GM12878 (cell line): ENCODE measurements at regions not wholly inside any gene's neighbourhood (a gene's known extent, or its start where the extent isn't known, plus 50 kb on each side); places are given as distances from the start of the nearest gene placed in this dataset.

Experiments used
- ATAC-seq: fragments of 200-7000 bp; cut with Tn5 transposase; 3 replicates; pipeline ENCODE4 v1.9.1; 2020; ENCODE audit warnings: mild to moderate bottlenecking, moderate library complexity
- BruUV-seq: library from RNA; stranded (reverse); fragments of 400-500 nt; replicated peaks from 2 replicates; lab custom pipeline; 2021; lab: Mats Ljungman, UMichigan
- CTCF ChIA-PET: fragments of 300-600 bp; sonication (Branson Sonifier 250); formaldehyde crosslinking; extraction: SDS; loops from one replicate; lab custom pipeline; 2021; ENCODE audit warnings: inconsistent platforms; lab: Yijun Ruan, JAX
- POLR2A ChIA-PET: fragments of 350-600 bp; formaldehyde crosslinking; extraction: SDS; loops from one replicate; lab custom pipeline; 2021; ENCODE audit warnings: inconsistent platforms; lab: Charles Lee
- RAD21 ChIA-PET: fragments of 300-600 bp; sonication (Branson Sonifier 250); formaldehyde crosslinking; loops from one replicate; lab custom pipeline; 2023; ENCODE audit warnings: antibody characterized with exemption; ENCODE audit not compliant: unreplicated experiment; lab: Charles Lee
- SMC1A ChIA-PET: fragments of 300-600 bp; sonication (Branson Sonifier 250); formaldehyde crosslinking; loops from one replicate; lab custom pipeline; 2023; ENCODE audit not compliant: unreplicated experiment, uncharacterized antibody; lab: Charles Lee
- DNase-seq: peaks from one replicate; pipeline ENCODE4 v3.0.0-alpha.2; 2011; ENCODE audit warnings: low read depth, low spot score
- FAIRE-seq: peaks from 3 replicates; lab custom pipeline; 2011; peaks lifted over from hg19 to GRCh38; lab: Jason Lieb, UNC
- H2AFZ ChIP-seq: 2 replicates; pipeline ENCODE4 v1.6.0; 2011; ENCODE audit warnings: low read depth, low read length, control low read depth; ENCODE audit not compliant: control insufficient read depth
- H3K27ac ChIP-seq: 2 replicates; pipeline ENCODE4 v1.5.1; 2011; ENCODE audit warnings: control low read depth; ENCODE audit not compliant: control insufficient read depth, insufficient read depth
- H3K27me3 ChIP-seq, 2 experiments: replicated peaks in 1 of 2; 2 replicates each; pipeline versions ENCODE4 v1.6.0 to v1.6.1; 2011; ENCODE audit warnings: low read length in 1 of 2; ENCODE audit not compliant: control insufficient read depth in 2 of 2, insufficient read depth in 2 of 2
- H3K36me3 ChIP-seq, 2 experiments: 2 replicates each; pipeline ENCODE4 v1.5.1; 2011; ENCODE audit warnings: low read length in 1 of 2; ENCODE audit not compliant: control insufficient read depth in 2 of 2, insufficient read depth in 2 of 2
- H3K4me1 ChIP-seq: 2 replicates; pipeline ENCODE4 v1.6.1; 2011; ENCODE audit warnings: mild to moderate bottlenecking, low read length, moderate library complexity, mixed read lengths; ENCODE audit not compliant: control insufficient read depth, insufficient read depth
- H3K4me2 ChIP-seq: 2 replicates; pipeline ENCODE4 v1.6.0; 2011; ENCODE audit warnings: control low read depth; ENCODE audit not compliant: control insufficient read depth, insufficient read depth
- H3K4me3 ChIP-seq: fragments of 200-600 bp; sonication (generic); 2 replicates; pipeline ENCODE4 v1.5.1; 2016
- H3K79me2 ChIP-seq: 2 replicates; pipeline ENCODE4 v1.6.0; 2011; ENCODE audit warnings: low read length; ENCODE audit not compliant: control insufficient read depth, insufficient read depth
- H3K9ac ChIP-seq: 2 replicates; pipeline ENCODE4 v1.8.0; 2011; ENCODE audit warnings: low read length, control low read depth, mixed read lengths; ENCODE audit not compliant: control insufficient read depth, insufficient read depth
- H3K9me3 ChIP-seq: replicated peaks from 3 replicates; pipeline ENCODE4 v1.5.1; 2011; ENCODE audit warnings: mild to moderate bottlenecking, low read length; ENCODE audit not compliant: control insufficient read depth, insufficient read depth
- H4K20me1 ChIP-seq: 2 replicates; pipeline ENCODE4 v1.6.0; 2011; ENCODE audit not compliant: control insufficient read depth, insufficient read depth
- ATF7 ChIP-seq: fragments of 450-650 bp; IDR thresholded peaks from 2 replicates; pipeline ENCODE4 v1.6.1; 2016; ENCODE audit warnings: low read depth, mild to moderate bottlenecking
- BCL3 ChIP-seq: IDR thresholded peaks from 2 replicates; pipeline ENCODE4 v1.6.1; 2011; ENCODE audit warnings: borderline replicate concordance, low read depth, mild to moderate bottlenecking, moderate library complexity, low read length; ENCODE audit not compliant: insufficient read depth, poor library complexity, severe bottlenecking
- CBX5 ChIP-seq: sonication (generic); IDR thresholded peaks from 2 replicates; pipeline ENCODE4 v1.6.1; 2016; ENCODE audit warnings: low read depth, moderate library complexity, mild to moderate bottlenecking, inconsistent platforms
- ELK1 ChIP-seq: IDR thresholded peaks from 2 replicates; pipeline ENCODE4 v1.6.1; 2012; ENCODE audit warnings: low read depth, low read length, improper control_type of control experiment
- ESRRA ChIP-seq: IDR thresholded peaks from 2 replicates; pipeline ENCODE4 v1.6.1; 2012; ENCODE audit warnings: mild to moderate bottlenecking, low read length, improper control_type of control experiment
- FOXM1 ChIP-seq: IDR thresholded peaks from 2 replicates; pipeline ENCODE4 v1.6.1; 2012; ENCODE audit warnings: low read depth, mild to moderate bottlenecking, inconsistent platforms, low read length, moderate library complexity
- IRF3 ChIP-seq: fragments of 450-650 bp; IDR thresholded peaks from 2 replicates; pipeline ENCODE4 v1.6.1; 2014; ENCODE audit warnings: mild to moderate bottlenecking
- MAX ChIP-seq: IDR thresholded peaks from 2 replicates; pipeline ENCODE4 v1.6.1; 2012; ENCODE audit warnings: low read depth, low read length, improper control_type of control experiment
- NFYB ChIP-seq: IDR thresholded peaks from 2 replicates; pipeline ENCODE4 v1.6.1; 2011; ENCODE audit warnings: low read depth, mild to moderate bottlenecking, low read length, improper control_type of control experiment, moderate library complexity; ENCODE audit not compliant: insufficient read depth
- PAX5 ChIP-seq: IDR thresholded peaks from 2 replicates; pipeline ENCODE4 v1.6.1; 2011; ENCODE audit warnings: low read depth, low read length, borderline replicate concordance
- PAX8 ChIP-seq: fragments of 450-650 bp; IDR thresholded peaks from 2 replicates; pipeline ENCODE4 v1.6.1; 2017; ENCODE audit warnings: mild to moderate bottlenecking, moderate library complexity
- SUZ12 ChIP-seq: fragments of 200-600 bp; sonication (generic); IDR thresholded peaks from one replicate; pipeline ENCODE4 v1.6.1; 2018; ENCODE audit warnings: antibody characterized with exemption, mild to moderate bottlenecking; ENCODE audit not compliant: unreplicated experiment
- TCF3 ChIP-seq: IDR thresholded peaks from 2 replicates; pipeline ENCODE4 v1.6.1; 2012; ENCODE audit warnings: low read depth, mild to moderate bottlenecking, low read length, borderline replicate concordance; ENCODE audit not compliant: insufficient read depth
- USF2 ChIP-seq: IDR thresholded peaks from 2 replicates; pipeline ENCODE4 v1.6.1; 2011; ENCODE audit warnings: low read depth, low read length, improper control_type of control experiment, borderline replicate concordance
- WRNIP1 ChIP-seq: IDR thresholded peaks from 2 replicates; pipeline ENCODE4 v1.6.1; 2011; ENCODE audit warnings: low read depth, low read length, improper control_type of control experiment, borderline replicate concordance
- YBX1 ChIP-seq: fragments of 450-650 bp; IDR thresholded peaks from 2 replicates; pipeline ENCODE4 v1.6.1; 2016; ENCODE audit warnings: antibody characterized with exemption
- WGBS: methylation state at CpG from one replicate; pipeline ENCODE4 v1.1.6; 2016; ENCODE audit warnings: low lambda C conversion rate; ENCODE audit not compliant: insufficient replicate concordance, insufficient coverage; ENCODE audit errors: missing lambda C conversion rate; 5-methylcytosine and 5-hydroxymethylcytosine counted together
- in situ Hi-C: fragments of 300-500 bp; cut with MboI; formaldehyde crosslinking; loops from 9 replicates; pipeline ENCODE4 v1.14.3; 2018; ENCODE audit warnings: mixed read lengths
- intact Hi-C: fragments of 100-400 bp; cut with micrococcal nuclease; formaldehyde crosslinking; loops from one replicate; pipeline ENCODE4 v1.14.2; 2022; ENCODE audit not compliant: unreplicated experiment

- TF ChIP-seq ELK1 (no peak), BCL3 (no peak)
- TF ChIP-seq, all 136 proteins: peak for 0
Observed at GRCh38 chr17:62906881-62907280, 59.2 kb upstream of the TANC2 start (continued).

GRCh38 chr17:62905233-62905632 lies 60.8 kb upstream of the TANC2 start:
- TF ChIP-seq FOXM1 (no peak), ATF7 (no peak), IRF3 (no peak), USF2 (no peak), MAX (no peak), CBX5 (no peak), WRNIP1 (no peak), TCF3 (no peak), SUZ12 (no peak), PAX8 (no peak), NFYB (no peak), ESRRA (no peak), PAX5 (no peak), YBX1 (no peak)
- H3K4me2 ChIP-seq = no peak overlapping the region
- DNase-seq (no peak), FAIRE-seq (no peak), ATAC-seq (no peak)
- H3K79me2 ChIP-seq = no peaks in the 10 kb centered on the region
- H3K27me3 ChIP-seq = no peaks in the 10 kb centered on the region
- 56% methylated on average over 4 of the region's 4 CpGs for WGBS
- in situ Hi-C loops (no loop called here), intact Hi-C loops (no loop called here)
- H2AFZ ChIP-seq = no peak overlapping the region
- no peaks in the 10 kb centered on the region for H3K36me3 ChIP-seq
- no peaks in the 10 kb centered on the region for H3K9me3 ChIP-seq
- no peak overlapping the region for H3K9ac ChIP-seq
- BruUV-seq = no TSS peak
- no peaks in the 10 kb centered on the region for H3K4me1 ChIP-seq
- no peak overlapping the region for H3K27ac ChIP-seq
- ChIA-PET RAD21 (no interaction called here), CTCF (interaction anchor here (0.7 kb wide), 1 partner anchor 770 kb away, joined by 3 read pairs; no protein-coding TSS in a partner anchor), POLR2A (no interaction called here), SMC1A (no interaction called here)
- H4K20me1 ChIP-seq = no peaks in the 10 kb centered on the region
- no peak overlapping the region for H3K4me3 ChIP-seq
